ENCODE measurements at regions not wholly inside any gene's neighbourhood (a gene's known extent, or its start where the extent isn't known, plus 50 kb on each side); places are given as distances from the start of the nearest gene placed in this dataset.

- FAIRE-seq (no peak), DNase-seq (ENCODE audit: low read depth, low spot score) (no peak)
- Histone ChIP-seq H3K9me1 (ENCODE audit: control insufficient read depth, extremely low read depth, insufficient read depth, low read length) (no peaks in the 10 kb centered on the region), H3K4me1 (ENCODE audit: control insufficient read depth, extremely low read depth, insufficient read depth, low read length) (no peaks in the 10 kb centered on the region), H3K9ac (ENCODE audit: control insufficient read depth, extremely low read depth, insufficient read depth, low read length) (no peak overlapping the region), H3K4me3 (ENCODE audit: control insufficient read depth in 2 of 3, extremely low read depth in 1 of 3, insufficient read depth in 2 of 3, low read depth in 1 of 3, low read length in 3 of 3) (no peak overlapping the region), H4K20me1 (ENCODE audit: control insufficient read depth, extremely low read depth, insufficient read depth, low read length) (no peaks in the 10 kb centered on the region), H3K79me2 (ENCODE audit: control insufficient read depth, insufficient read depth, low read length) (no peaks in the 10 kb centered on the region), H3K36me3 (ENCODE audit: control insufficient read depth in 2 of 2, extremely low read depth in 1 of 2, insufficient read depth in 2 of 2, low read length in 2 of 2) (no peaks in the 10 kb centered on the region), H3K27me3 (ENCODE audit: control insufficient read depth, extremely low read depth, insufficient read depth, low read length) (no peaks in the 10 kb centered on the region), H3K27ac (ENCODE audit: control insufficient read depth, insufficient read depth, low read length) (no peak overlapping the region), H3K9me3 (ENCODE audit: control insufficient read depth, low read depth, low read length) (no peaks in the 10 kb centered on the region), H2AFZ (ENCODE audit: control insufficient read depth, low read length) (no peak overlapping the region), H3K4me2 (ENCODE audit: control insufficient read depth, extremely low read depth, insufficient read depth, low read depth, low read length) (no peak overlapping the region)
- TF ChIP-seq CTCF (optimal IDR thresholded peaks at IDR 0.05 in 1 of 3, IDR thresholded peaks at IDR 0.05 in 1 of 3, conservative IDR thresholded peaks at IDR 0.05 in 1 of 3; ENCODE audit: extremely low read depth in 1 of 3, insufficient read depth in 2 of 3, low read length in 3 of 3), result no peak
- no peak for TF ChIP-seq EZH2 (IDR thresholded peaks at IDR 0.05; ENCODE audit: low read length)
- dilution Hi-C loops (cut with MboI; ENCODE audit: extremely low pct_ligation_motif_present, low sequenced_read_pairs), result no loop called here
Measured at GRCh38 chr10:29021591-29021990, 267.3 kb upstream of the LYZL1 start.

- DNase-seq (ENCODE audit: low read depth, low spot score) (no peak), FAIRE-seq (no peak)
- no peak overlapping the region for H3K4me3 ChIP-seq (ENCODE audit: control insufficient read depth in 2 of 3, extremely low read depth in 1 of 3, insufficient read depth in 2 of 3, low read depth in 1 of 3, low read length in 3 of 3)
- no peak for TF ChIP-seq CTCF (optimal IDR thresholded peaks at IDR 0.05 in 1 of 3, IDR thresholded peaks at IDR 0.05 in 1 of 3, conservative IDR thresholded peaks at IDR 0.05 in 1 of 3; ENCODE audit: extremely low read depth in 1 of 3, insufficient read depth in 2 of 3, low read length in 3 of 3)
- no peak for TF ChIP-seq EZH2 (IDR thresholded peaks at IDR 0.05; ENCODE audit: low read length)
- no peak overlapping the region for H3K27ac ChIP-seq (ENCODE audit: control insufficient read depth, insufficient read depth, low read length)
- no peaks in the 10 kb centered on the region for H3K9me3 ChIP-seq (ENCODE audit: control insufficient read depth, low read depth, low read length)
- H3K79me2 ChIP-seq (ENCODE audit: control insufficient read depth, insufficient read depth, low read length), result no peaks in the 10 kb centered on the region
- H3K36me3 ChIP-seq (ENCODE audit: control insufficient read depth in 2 of 2, extremely low read depth in 1 of 2, insufficient read depth in 2 of 2, low read length in 2 of 2), result no peaks in the 10 kb centered on the region
- H2AFZ ChIP-seq (ENCODE audit: control insufficient read depth, low read length), result no peak overlapping the region
- H3K9ac ChIP-seq (ENCODE audit: control insufficient read depth, extremely low read depth, insufficient read depth, low read length), result no peak overlapping the region
- no peaks in the 10 kb centered on the region for H4K20me1 ChIP-seq (ENCODE audit: control insufficient read depth, extremely low read depth, insufficient read depth, low read length)
- dilution Hi-C loops (cut with MboI; ENCODE audit: extremely low pct_ligation_motif_present, low sequenced_read_pairs), result no loop called here
- H3K27me3 ChIP-seq (ENCODE audit: control insufficient read depth, extremely low read depth, insufficient read depth, low read length), result no peaks in the 10 kb centered on the region
- H3K4me1 ChIP-seq (ENCODE audit: control insufficient read depth, extremely low read depth, insufficient read depth, low read length), result no peaks in the 10 kb centered on the region
- no peaks in the 10 kb centered on the region for H3K9me1 ChIP-seq (ENCODE audit: control insufficient read depth, extremely low read depth, insufficient read depth, low read length)
- no peak overlapping the region for H3K4me2 ChIP-seq (ENCODE audit: control insufficient read depth, extremely low read depth, insufficient read depth, low read depth, low read length)
Measured at GRCh38 chr10:29022513-29022912, 266.4 kb upstream of the LYZL1 start.
